ENCODE measurements at regions not wholly inside any gene's neighbourhood (a gene's known extent, or its start where the extent isn't known, plus 50 kb on each side); places are given as distances from the start of the nearest gene placed in this dataset.
"Not testable (repeated sequence)": the region's sequence is repeated elsewhere in the genome, so short reads cannot be mapped to it uniquely, and the experiment has no call there.

DNA sequence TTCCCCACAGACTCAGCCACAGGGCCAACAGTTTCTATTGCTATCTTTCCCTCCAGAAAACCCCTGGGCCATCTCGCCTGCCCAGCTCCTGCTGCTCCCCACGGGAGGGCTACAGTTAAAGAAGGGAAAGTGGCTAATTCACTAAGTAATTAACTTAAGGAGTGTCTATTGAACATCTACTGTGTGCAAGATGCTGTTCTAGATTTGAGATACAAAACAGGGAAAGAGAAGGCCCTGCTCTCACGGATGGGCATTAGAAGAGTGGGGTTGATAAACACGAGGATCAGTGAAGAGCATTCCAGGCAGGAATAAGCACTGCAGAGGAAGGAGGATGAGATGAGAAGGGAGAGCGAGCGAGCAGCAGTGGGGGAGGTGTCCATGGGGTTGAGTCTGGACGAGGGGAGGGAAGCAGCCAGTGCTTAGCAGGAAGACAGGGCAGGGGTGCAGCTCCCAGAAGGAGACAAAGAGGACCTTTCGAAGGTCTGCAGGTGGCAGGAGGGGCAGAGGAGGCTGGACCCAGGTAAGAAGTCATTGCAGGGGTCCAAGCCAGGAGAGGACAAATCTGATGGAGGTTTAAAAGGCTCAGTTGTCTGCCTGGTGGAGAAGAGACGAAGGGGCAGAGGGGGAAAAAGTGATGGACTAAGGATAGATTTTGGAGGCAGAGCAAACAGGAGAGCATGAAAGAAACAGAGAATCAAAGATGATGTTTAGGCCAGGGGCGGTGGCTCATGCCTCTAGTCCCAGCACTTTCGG is 64.7 kb downstream of the KLF15 start:
- no peaks in the 10 kb centered on the region for H3K36me3 ChIP-seq
- H3K4me3 ChIP-seq, result no peak overlapping the region
- DNase-seq (ENCODE audit: low read depth in 1 of 2, low spot score in 2 of 2), result no peak
- H3K27me3 ChIP-seq (replicated peaks), result no peaks in the 10 kb centered on the region; the same call in 1 of the 2 replicates
- no peaks in the 10 kb centered on the region for H3K9me3 ChIP-seq (replicated peaks)
- H3K4me1 ChIP-seq (replicated peaks), result peaks cover 4% of the 10 kb centered on the region
- no peak overlapping the region for H3K27ac ChIP-seq

DNA sequence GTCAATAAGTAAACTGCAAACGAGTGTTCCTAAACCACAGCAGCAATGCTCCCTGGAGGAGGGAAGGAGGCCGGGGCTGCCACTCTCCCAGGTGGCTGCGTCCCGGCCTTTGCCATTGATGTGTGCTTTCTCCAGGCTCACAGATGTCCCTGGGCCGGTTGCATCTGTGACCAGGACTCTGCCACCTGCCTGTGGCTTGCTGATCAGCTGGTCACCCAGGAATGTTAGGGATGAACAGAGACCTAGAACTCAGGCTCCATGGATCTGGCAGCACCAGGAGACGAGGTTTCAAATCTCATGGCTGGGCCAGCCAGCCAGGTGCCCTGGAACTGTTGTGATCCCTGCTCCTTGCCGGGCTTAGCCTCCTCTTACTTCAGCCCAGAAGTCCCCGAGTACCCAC is 65.7 kb downstream of the KLF15 start:
- peaks cover 7% of the 10 kb centered on the region for H3K4me1 ChIP-seq (replicated peaks)
- DNase-seq (ENCODE audit: low read depth in 1 of 2, low spot score in 2 of 2), result no peak
- no peaks in the 10 kb centered on the region for H3K9me3 ChIP-seq (replicated peaks)
- H3K4me3 ChIP-seq, result no peak overlapping the region
- H3K36me3 ChIP-seq, result no peaks in the 10 kb centered on the region
- no peak overlapping the region for H3K27ac ChIP-seq
- H3K27me3 ChIP-seq (replicated peaks), result no peaks in the 10 kb centered on the region; the same call in 1 of the 2 replicates

DNA sequence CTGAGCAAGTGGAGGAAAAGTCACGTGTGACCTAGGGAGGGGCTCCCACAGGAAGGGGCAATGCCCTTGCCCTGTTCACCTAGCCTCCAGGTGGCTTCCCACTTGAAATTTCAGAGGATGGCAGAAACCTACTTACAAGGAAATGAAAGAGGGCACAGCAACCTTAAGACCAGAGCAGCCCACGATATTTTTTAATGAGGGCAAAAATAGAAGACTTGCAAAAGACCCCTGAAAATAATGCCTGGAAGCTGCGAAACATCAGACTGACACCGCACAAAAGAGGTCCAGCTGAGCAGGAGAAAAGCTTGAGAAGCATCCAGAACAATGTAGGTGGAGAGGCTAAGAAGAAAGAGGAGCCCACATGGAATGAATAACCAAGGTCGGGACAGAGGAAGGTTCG is 66.1 kb downstream of the KLF15 start:
- H3K4me3 ChIP-seq, result no peak overlapping the region
- no peaks in the 10 kb centered on the region; the same call in 1 of the 2 replicates for H3K27me3 ChIP-seq (replicated peaks)
- DNase-seq (ENCODE audit: low read depth in 1 of 2, low spot score in 2 of 2), result no peak
- H3K4me1 ChIP-seq (replicated peaks), result peaks cover 7% of the 10 kb centered on the region
- H3K9me3 ChIP-seq (replicated peaks), result no peaks in the 10 kb centered on the region
- H3K36me3 ChIP-seq, result no peaks in the 10 kb centered on the region
- no peak overlapping the region for H3K27ac ChIP-seq

DNA sequence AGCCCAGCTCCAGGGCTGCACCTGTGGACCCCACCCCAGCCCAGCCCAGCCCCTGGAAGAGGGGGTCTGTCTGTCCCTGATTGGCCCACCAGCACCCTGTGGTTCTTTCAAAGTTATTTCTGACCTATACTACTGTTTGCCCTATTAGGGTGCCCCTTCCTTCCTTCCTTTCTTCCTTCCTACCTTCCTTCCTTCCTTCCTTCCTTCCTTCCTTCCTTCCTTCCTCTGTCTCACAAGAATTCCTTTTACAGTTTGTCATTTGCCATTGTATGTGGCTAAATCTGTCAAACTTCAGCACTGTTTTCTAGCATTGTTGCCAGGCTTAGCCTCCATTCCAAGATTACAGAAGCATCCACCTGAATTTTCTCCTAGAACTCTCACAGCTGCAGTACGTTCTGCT is 66.9 kb downstream of the KLF15 start:
- H3K9me3 ChIP-seq (replicated peaks), result no peaks in the 10 kb centered on the region
- H3K36me3 ChIP-seq, result no peaks in the 10 kb centered on the region
- DNase-seq (ENCODE audit: low read depth in 1 of 2, low spot score in 2 of 2), result no peak
- no peak overlapping the region for H3K4me3 ChIP-seq
- H3K4me1 ChIP-seq (replicated peaks), result peaks cover 7% of the 10 kb centered on the region
- no peak overlapping the region for H3K27ac ChIP-seq
- no peaks in the 10 kb centered on the region; the same call in 1 of the 2 replicates for H3K27me3 ChIP-seq (replicated peaks)

DNA sequence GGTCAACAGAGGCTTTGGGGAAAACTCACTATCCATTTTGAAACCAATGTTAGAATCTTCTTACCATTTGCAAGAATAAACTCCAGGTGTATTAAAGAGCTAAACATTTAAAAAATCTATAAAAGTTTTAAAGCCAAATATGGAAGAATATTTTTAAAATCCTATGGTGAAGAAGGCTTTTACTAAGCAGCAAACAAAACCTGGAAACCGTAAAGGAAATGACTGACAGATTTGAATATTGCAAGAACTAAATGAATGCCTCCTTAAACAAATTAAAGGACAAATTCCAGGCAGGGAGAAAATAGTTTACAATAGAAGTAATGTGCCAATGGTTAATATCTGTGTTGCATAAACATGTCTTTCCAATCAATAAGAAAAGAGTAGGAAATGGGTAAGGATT is 68.1 kb downstream of the KLF15 start:
- Histone ChIP-seq H3K27me3 (replicated peaks) (no peaks in the 10 kb centered on the region; the same call in 1 of the 2 replicates), H3K36me3 (no peaks in the 10 kb centered on the region), H3K9me3 (replicated peaks) (no peaks in the 10 kb centered on the region), H3K27ac (no peak overlapping the region), H3K4me3 (no peak overlapping the region), H3K4me1 (replicated peaks) (peaks cover 14% of the 10 kb centered on the region)
- no peak for DNase-seq (ENCODE audit: low read depth in 1 of 2, low spot score in 2 of 2)

DNA sequence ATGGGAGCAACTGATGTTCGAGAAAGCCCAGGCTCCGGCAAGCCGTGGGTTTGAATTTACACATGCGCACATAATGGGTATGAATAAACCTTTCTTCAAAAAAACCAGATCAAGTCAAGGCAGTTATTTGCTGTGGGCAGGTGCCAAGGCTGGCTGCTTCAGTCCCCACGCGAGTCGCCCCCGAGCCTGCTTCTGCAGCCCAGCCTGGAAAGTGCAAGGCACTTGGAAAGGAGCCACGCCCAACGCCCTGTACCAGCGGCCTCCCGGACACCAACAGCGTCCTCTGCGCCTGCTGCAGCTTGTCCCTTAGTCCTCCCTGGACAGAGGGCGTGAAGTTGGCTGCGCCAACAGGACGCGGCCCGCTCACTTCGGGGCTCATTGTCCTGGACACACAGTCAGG is 68.9 kb downstream of the KLF15 start:
- Histone ChIP-seq H3K27me3 (replicated peaks) (no peaks in the 10 kb centered on the region; the same call in 1 of the 2 replicates), H3K36me3 (no peaks in the 10 kb centered on the region), H3K4me1 (replicated peaks) (peaks cover 14% of the 10 kb centered on the region), H3K4me3 (no peak overlapping the region), H3K9me3 (replicated peaks) (no peaks in the 10 kb centered on the region), H3K27ac (no peak overlapping the region)
- no peak for DNase-seq (ENCODE audit: low read depth in 1 of 2, low spot score in 2 of 2)

DNA sequence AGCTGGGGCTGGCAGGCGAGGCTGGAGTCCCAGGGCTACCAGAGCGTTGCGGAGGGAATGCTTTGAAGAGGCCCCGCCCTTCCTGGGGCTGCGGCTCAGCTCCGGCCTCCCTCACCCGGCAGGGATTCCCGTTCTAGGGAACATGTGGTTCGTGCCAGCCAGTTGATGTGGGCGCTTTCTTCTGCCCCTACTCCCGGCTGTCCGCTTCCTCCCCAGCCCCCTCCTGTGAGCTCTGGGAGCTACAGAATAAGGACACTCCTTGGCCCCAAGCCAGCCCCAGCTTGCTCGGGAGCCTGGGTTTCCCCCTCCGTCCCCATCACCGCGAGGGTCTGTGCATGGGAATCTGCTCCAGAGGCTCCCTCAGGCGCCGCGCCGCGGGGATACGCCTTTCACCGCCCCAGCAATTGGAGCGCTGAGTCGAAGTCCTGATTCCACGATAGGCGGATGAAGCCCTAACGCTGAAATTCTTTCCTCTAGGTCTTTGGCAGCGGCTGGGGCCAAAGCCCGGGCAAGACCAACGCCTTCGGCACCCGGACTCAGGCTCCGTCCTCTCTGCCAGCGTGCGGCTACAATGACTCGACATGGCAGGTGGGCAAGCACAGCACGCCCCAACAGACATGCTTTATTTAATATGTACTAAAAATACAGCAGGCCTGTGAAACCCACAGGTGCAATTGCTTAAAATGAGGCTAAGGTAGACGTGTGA is 69.5 kb downstream of the KLF15 start:
- Histone ChIP-seq H3K9me3 (replicated peaks) (no peaks in the 10 kb centered on the region), H3K27ac (no peak overlapping the region)
- peak; percentile 29 to 56 for DNase-seq (ENCODE audit: low read depth in 1 of 2, low spot score in 2 of 2)

DNA sequence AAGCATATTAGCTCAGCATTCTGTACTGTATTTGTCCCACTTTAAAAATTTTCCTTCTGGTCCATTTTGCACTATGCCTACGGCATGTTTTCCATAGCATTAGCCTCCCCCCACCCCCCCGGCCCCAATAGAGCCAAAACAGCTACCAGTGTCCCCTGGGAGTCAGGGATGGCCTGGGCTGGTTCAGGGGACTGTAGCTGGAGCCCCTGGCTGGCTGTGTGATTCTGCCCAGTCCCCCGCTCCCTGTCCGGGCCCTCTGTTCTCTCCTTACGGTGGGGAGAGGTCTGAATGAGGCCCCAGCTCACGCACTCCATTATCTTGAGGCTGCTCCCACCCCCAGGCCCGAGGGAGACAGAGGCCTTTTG is 70.1 kb downstream of the KLF15 start:
- no peak for DNase-seq (ENCODE audit: low read depth in 1 of 2, low spot score in 2 of 2)
- H3K36me3 ChIP-seq, result no peaks in the 10 kb centered on the region
- no peaks in the 10 kb centered on the region; the same call in 1 of the 2 replicates for H3K27me3 ChIP-seq (replicated peaks)
- H3K27ac ChIP-seq, result no peak overlapping the region
- H3K4me1 ChIP-seq (replicated peaks), result peaks cover 14% of the 10 kb centered on the region
- H3K9me3 ChIP-seq (replicated peaks), result no peaks in the 10 kb centered on the region
- peak overlapping the region; percentile 8; the same call in 1 of the 2 replicates for H3K4me3 ChIP-seq

More for the DNA sequence above, 69.5 kb downstream of the KLF15 start:
- Histone ChIP-seq H3K4me1 (replicated peaks) (peaks cover 14% of the 10 kb centered on the region), H3K27me3 (replicated peaks) (no peaks in the 10 kb centered on the region; the same call in 1 of the 2 replicates), H3K36me3 (no peaks in the 10 kb centered on the region), H3K4me3 (peak overlapping the region; percentile 8; the same call in 1 of the 2 replicates)

DNA sequence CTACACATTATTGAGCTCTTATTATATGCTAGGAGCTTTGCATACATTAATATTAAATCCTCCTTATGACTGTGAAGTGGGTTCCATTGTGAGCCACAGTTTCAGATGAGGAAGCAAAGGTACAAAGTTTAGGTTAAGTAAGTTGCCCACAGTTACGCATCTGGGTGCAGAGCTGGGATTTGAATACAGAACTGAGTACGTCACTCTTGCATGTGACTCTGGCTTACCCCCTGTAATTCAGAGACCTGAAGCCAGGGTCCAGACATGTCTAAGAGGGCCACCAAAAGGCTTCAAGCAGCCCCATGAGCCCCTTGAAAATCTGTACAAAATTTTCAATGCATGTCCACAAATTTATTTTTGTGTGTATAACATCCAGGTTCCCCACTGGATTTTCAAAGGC is 71.8 kb downstream of the KLF15 start:
- Histone ChIP-seq H3K9me3 (replicated peaks) (no peaks in the 10 kb centered on the region), H3K27ac (no peak overlapping the region), H3K36me3 (no peaks in the 10 kb centered on the region), H3K4me3 (no peak overlapping the region), H3K27me3 (replicated peaks) (no peaks in the 10 kb centered on the region; the same call in 1 of the 2 replicates), H3K4me1 (replicated peaks) (peaks cover 14% of the 10 kb centered on the region)
- no peak for DNase-seq (ENCODE audit: low read depth in 1 of 2, low spot score in 2 of 2)

DNA sequence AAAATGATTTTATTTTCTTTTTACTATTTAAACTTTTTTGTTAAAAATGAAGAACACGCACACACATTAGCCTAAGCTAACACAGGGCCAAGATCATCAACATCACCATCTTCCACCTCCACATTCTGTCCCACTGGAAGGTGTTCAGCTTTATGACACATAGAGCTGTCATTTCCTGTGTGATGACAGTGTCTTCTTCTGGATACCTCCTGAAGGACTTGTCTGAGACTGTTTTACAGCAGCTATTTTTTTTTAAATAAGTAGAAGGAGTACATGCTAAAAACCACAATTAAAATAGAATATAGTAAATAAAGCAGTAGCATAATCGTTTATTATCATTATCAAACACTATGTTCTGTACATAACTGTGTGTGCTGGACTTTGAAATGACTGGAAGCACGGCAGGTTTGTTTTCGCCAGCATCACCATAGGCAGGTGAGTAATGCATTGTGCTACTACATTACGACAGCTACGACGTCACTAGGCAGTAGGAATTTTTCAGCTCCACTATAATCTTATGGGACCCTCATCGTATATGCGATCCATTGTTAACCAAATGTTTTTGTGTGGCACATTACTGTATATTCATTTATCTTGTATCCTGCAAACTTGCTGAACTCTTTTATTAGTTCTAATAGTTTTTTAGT is 72.8 kb downstream of the KLF15 start:
- Histone ChIP-seq H3K36me3 (no peaks in the 10 kb centered on the region), H3K27ac (no peak overlapping the region), H3K4me1 (replicated peaks) (peaks cover 14% of the 10 kb centered on the region), H3K9me3 (replicated peaks) (no peaks in the 10 kb centered on the region), H3K27me3 (replicated peaks) (no peaks in the 10 kb centered on the region), H3K4me3 (no peak overlapping the region)
- DNase-seq (ENCODE audit: low read depth in 1 of 2, low spot score in 2 of 2), result no peak

DNA sequence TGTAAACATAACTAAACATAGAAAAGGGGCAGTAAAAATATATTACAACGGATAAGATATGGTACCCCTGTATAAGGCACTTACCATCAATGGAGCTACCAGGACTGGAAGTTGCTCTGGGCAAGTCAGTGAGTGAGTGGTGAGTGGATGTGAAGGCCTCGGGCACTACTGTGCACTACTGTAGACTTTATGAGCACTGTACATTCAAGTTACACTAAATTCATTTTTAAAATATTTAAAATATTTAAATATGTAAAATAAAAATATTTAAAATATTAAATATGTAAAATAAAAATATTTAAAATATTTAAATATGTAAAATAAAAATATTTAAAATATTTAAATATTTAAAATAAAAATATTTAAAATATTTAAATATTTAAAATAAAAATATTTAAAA is 73.6 kb downstream of the KLF15 start:
- H3K4me3 ChIP-seq; H3K27ac ChIP-seq; H3K27me3 ChIP-seq (replicated peaks); DNase-seq (ENCODE audit: low read depth in 1 of 2, low spot score in 2 of 2); H3K36me3 ChIP-seq; H3K9me3 ChIP-seq (replicated peaks): not testable (repeated sequence)
- H3K4me1 ChIP-seq (replicated peaks), result peaks cover 14% of the 10 kb centered on the region

DNA sequence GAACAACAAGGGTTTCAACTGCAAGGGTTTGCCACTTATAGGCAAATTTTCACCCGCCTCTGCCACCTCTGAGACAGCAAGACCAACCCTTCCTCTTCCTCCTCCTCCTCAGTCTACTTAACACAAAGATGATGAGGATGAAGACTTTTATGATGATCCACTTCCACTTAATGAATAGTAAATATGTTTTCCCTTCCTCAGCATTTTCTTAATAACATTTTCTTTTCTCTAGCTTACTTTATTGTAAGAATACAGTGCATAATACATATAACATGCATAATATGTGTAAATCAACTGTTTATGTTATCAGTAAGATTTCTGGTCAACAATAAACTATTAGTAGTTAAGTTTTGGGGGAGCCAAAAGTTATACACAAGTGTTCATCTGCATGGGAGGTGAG is 77.4 kb downstream of the KLF15 start:
- no peaks in the 10 kb centered on the region for H3K36me3 ChIP-seq
- peaks cover 6% of the 10 kb centered on the region for H3K4me1 ChIP-seq (replicated peaks)
- no peak overlapping the region for H3K27ac ChIP-seq
- no peak for DNase-seq (ENCODE audit: low read depth in 1 of 2, low spot score in 2 of 2)
- H3K9me3 ChIP-seq (replicated peaks), result no peaks in the 10 kb centered on the region
- no peak overlapping the region for H3K4me3 ChIP-seq
- H3K27me3 ChIP-seq (replicated peaks), result no peaks in the 10 kb centered on the region

DNA sequence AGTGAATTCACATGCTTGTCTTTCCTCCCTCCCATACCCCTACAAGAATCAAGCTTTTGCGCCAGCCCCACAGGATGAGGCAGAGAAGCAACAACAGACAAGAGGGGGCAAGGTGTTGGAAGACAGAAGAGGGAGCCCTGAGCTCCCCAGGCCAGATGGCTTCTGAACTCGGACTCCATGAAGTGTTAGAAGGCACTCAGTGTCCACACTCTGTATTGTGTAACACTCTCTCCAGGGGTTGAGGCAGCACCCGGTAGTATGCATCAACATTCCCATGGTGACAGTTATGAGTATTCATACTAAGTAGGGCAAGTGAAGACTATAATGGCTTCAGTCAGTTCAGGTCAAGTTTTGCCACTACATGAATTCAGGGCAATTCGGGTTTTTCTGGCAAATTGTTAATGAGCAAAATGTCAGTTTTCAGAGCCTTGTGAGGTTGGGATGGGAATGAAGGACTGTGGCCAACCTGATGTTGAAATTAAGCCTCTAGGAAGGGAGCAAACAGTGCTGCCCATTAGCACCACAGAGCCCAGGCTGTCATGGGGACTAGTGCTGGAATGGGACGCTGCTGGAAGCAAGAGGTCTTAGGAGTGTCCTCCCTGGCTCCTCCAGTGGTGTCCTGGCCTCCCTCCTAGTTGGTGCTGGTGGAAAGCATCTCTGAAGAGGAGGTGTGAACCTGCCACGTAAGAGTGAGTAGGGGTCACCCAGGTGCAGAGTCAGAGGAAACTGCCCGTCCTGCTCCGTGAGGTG is 79.4 kb downstream of the KLF15 start:
- Histone ChIP-seq H3K27ac (no peak overlapping the region), H3K4me3 (no peak overlapping the region), H3K4me1 (replicated peaks) (no peaks in the 10 kb centered on the region), H3K36me3 (no peaks in the 10 kb centered on the region), H3K27me3 (replicated peaks) (no peaks in the 10 kb centered on the region), H3K9me3 (replicated peaks) (no peaks in the 10 kb centered on the region)
- DNase-seq (ENCODE audit: low read depth in 1 of 2, low spot score in 2 of 2), result no peak

DNA sequence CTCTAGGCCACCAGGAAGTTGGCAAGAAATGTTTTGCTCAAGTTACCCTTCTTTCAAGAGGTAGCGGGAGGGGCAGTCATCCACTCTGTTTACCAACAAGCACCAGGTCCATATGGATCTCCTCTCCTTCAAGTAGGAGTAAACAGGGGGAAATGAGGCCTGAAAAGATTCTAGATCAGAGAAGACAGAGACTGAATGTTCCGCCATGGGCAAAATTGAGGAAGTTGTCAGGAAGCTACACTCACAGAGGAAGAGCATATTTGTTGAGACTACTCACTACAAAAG is 81.6 kb downstream of the KLF15 start:
- Histone ChIP-seq H3K4me3 (no peak overlapping the region), H3K27me3 (replicated peaks) (no peaks in the 10 kb centered on the region), H3K4me1 (replicated peaks) (peaks cover 8% of the 10 kb centered on the region), H3K36me3 (no peaks in the 10 kb centered on the region), H3K27ac (no peak overlapping the region), H3K9me3 (replicated peaks) (no peaks in the 10 kb centered on the region)
- no peak for DNase-seq (ENCODE audit: low read depth in 1 of 2, low spot score in 2 of 2)
